K562 (cell line): ENCODE measurements at regions not wholly inside any gene's neighbourhood (a gene's known extent, or its start where the extent isn't known, plus 50 kb on each side); places are given as distances from the start of the nearest gene placed in this dataset.

ENCODE experiments used
- AFF1 ChIP-seq, 2 experiments: fragments of 450-650 bp; IDR thresholded peaks; 2 replicates each; pipeline ENCODE4 v1.6.1; 2018; ENCODE audit warnings: mild to moderate bottlenecking in 2 of 2, low read depth in 1 of 2; ENCODE audit not compliant: partially characterized antibody in 2 of 2
- CBX2 ChIP-seq: fragments of 200-600 bp; sonication (generic); IDR thresholded peaks from one replicate; pipeline ENCODE4 v1.6.1; 2012; ENCODE audit warnings: mild to moderate bottlenecking, low read length, inconsistent platforms; ENCODE audit not compliant: insufficient read depth, poor library complexity, severe bottlenecking
- COPS2 ChIP-seq: fragments of 450-650 bp; conservative IDR thresholded peaks from 2 replicates; pipeline ENCODE4 v1.6.1; 2016; ENCODE audit warnings: mild to moderate bottlenecking, moderate library complexity
- FOXP1 ChIP-seq: sonication (generic); formaldehyde crosslinking; IDR thresholded peaks from 2 replicates; pipeline ENCODE4 v1.8.0; 2022; ENCODE audit warnings: mild to moderate bottlenecking, missing genetic modification reagents
- LARP7 ChIP-seq: fragments of 450-650 bp; IDR thresholded peaks from 2 replicates; pipeline ENCODE4 v1.6.1; 2016
- POLR3G ChIP-seq: IDR thresholded peaks from 2 replicates; pipeline ENCODE4 v1.6.1; 2011; ENCODE audit not compliant: insufficient read length, insufficient replicate concordance; ENCODE audit errors: extremely low read depth
- RFX5 ChIP-seq: IDR thresholded peaks from 2 replicates; pipeline ENCODE4 v1.6.1; 2011; ENCODE audit warnings: low read depth, mild to moderate bottlenecking, improper control_type of control experiment, low read length
- RUNX1 ChIP-seq: sonication (generic); IDR thresholded peaks from 2 replicates; pipeline ENCODE4 v1.6.1; 2016; ENCODE audit warnings: antibody characterized with exemption, low read depth
- SMARCE1 ChIP-seq: fragments of 450-650 bp; IDR thresholded peaks from 2 replicates; pipeline ENCODE4 v1.7.1; 2016; ENCODE audit warnings: mild to moderate bottlenecking
- VEZF1 ChIP-seq: fragments of 200-800 bp; sonication (Bioruptor generic); IDR thresholded peaks from 2 replicates; pipeline ENCODE4 v1.6.1; 2017; ENCODE audit warnings: missing genetic modification characterization, missing compliant biosample characterization
- ZFP1 ChIP-seq: fragments of 450-650 bp; formaldehyde crosslinking; IDR thresholded peaks from 2 replicates; pipeline ENCODE4 v1.4.0; 2020; ENCODE audit warnings: mild to moderate bottlenecking, mixed read lengths
- ZNF239 ChIP-seq: fragments of 250-450 bp; sonication (Bioruptor Pico); IDR thresholded peaks from 2 replicates; pipeline ENCODE4 v1.4.0; 2020; ENCODE audit warnings: mild to moderate bottlenecking
- ZNF24 ChIP-seq: fragments of 450-650 bp; IDR thresholded peaks from 2 replicates; pipeline ENCODE4 v1.6.1; 2016
- ZNF444 ChIP-seq: fragments of 250-450 bp; sonication (Bioruptor Pico); IDR thresholded peaks from 2 replicates; pipeline ENCODE4 v1.4.0; 2020; ENCODE audit warnings: mild to moderate bottlenecking, moderate library complexity
- ZNF696 ChIP-seq: fragments of 250-450 bp; sonication (Bioruptor Pico); conservative IDR thresholded peaks from 2 replicates; pipeline ENCODE4 v1.4.0; 2020; ENCODE audit warnings: mild to moderate bottlenecking, moderate library complexity
- TF ChIP-seq, protein P1 (sequence below): sonication (generic); formaldehyde crosslinking; IDR thresholded peaks from 2 replicates; pipeline ENCODE4 v1.8.0; 2022; ENCODE audit warnings: missing genetic modification reagents, mild to moderate bottlenecking, moderate library complexity, borderline replicate concordance
- TF ChIP-seq, protein P2 (sequence below), 2 experiments: fragments of 450-650 bp in 1 of 2; sonication (generic) in 1 of 2; formaldehyde crosslinking in 1 of 2; IDR thresholded peaks in 1 of 2; conservative IDR thresholded peaks in 1 of 2; 2 replicates each; pipeline versions ENCODE4 v1.6.1 to v1.8.1; 2016 to 2023; ENCODE audit warnings: mild to moderate bottlenecking in 2 of 2, moderate library complexity in 2 of 2, inconsistent platforms in 1 of 2, missing genetic modification reagents in 1 of 2
- TF ChIP-seq, protein P3 (sequence below): fragments of 250-450 bp; sonication (Bioruptor Pico); IDR thresholded peaks from 2 replicates; pipeline ENCODE4 v1.8.0; 2021; ENCODE audit warnings: mild to moderate bottlenecking, moderate library complexity

GRCh38 chr21:38120984-38121855, 135.6 kb upstream of the KCNJ15 start (continued):
- TF ChIP-seq AFF1 (IDR thresholded peaks at IDR 0.05; ENCODE audit: low read depth in 1 of 2, partially characterized antibody in 2 of 2) (peak in 1 of 2 experiments; percentile 81), COPS2 (no peak), POLR3G (no peak), RFX5 (peak; percentile 43; the same call in 1 of the 2 replicates), SMARCE1 (peak; percentile 42), ZNF696 (no peak), ZNF444 (CRISPR knock-in tag) (no peak), CBX2 (no peak), FOXP1 (CRISPR knock-in tag) (no peak), LARP7 (0 out of 2 replicates have a peak, but pooled peaks have one; percentile 39), RUNX1 (no peak), VEZF1 (CRISPR knock-in tag) (peak; percentile 77), ZNF24 (peak; percentile 10; the same call in 1 of the 2 replicates), ZFP1 (CRISPR knock-in tag) (no peak), ZNF239 (CRISPR knock-in tag) (peak; percentile 31; the same call in 1 of the 2 replicates)
- TF ChIP-seq, protein P1, sequence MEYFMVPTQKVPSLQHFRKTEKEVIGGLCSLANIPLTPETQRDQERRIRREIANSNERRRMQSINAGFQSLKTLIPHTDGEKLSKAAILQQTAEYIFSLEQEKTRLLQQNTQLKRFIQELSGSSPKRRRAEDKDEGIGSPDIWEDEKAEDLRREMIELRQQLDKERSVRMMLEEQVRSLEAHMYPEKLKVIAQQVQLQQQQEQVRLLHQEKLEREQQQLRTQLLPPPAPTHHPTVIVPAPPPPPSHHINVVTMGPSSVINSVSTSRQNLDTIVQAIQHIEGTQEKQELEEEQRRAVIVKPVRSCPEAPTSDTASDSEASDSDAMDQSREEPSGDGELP (CRISPR knock-in tag), result peak; percentile 63; the same call in 1 of the 2 replicates
- TF ChIP-seq, protein P2, sequence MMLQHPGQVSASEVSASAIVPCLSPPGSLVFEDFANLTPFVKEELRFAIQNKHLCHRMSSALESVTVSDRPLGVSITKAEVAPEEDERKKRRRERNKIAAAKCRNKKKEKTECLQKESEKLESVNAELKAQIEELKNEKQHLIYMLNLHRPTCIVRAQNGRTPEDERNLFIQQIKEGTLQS (IDR thresholded peaks at IDR 0.05), result 0 out of 2 replicates have a peak, but pooled peaks have one; percentile 41
- TF ChIP-seq, protein P2 (CRISPR knock-in tag; conservative IDR thresholded peaks at IDR 0.05), result no peak
- TF ChIP-seq, protein P3, sequence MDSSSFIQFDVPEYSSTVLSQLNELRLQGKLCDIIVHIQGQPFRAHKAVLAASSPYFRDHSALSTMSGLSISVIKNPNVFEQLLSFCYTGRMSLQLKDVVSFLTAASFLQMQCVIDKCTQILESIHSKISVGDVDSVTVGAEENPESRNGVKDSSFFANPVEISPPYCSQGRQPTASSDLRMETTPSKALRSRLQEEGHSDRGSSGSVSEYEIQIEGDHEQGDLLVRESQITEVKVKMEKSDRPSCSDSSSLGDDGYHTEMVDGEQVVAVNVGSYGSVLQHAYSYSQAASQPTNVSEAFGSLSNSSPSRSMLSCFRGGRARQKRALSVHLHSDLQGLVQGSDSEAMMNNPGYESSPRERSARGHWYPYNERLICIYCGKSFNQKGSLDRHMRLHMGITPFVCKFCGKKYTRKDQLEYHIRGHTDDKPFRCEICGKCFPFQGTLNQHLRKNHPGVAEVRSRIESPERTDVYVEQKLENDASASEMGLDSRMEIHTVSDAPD (CRISPR knock-in tag), result no peak
